ENCODE measurements at regions not wholly inside any gene's neighbourhood (a gene's known extent, or its start where the extent isn't known, plus 50 kb on each side); places are given as distances from the start of the nearest gene placed in this dataset.

DNA sequence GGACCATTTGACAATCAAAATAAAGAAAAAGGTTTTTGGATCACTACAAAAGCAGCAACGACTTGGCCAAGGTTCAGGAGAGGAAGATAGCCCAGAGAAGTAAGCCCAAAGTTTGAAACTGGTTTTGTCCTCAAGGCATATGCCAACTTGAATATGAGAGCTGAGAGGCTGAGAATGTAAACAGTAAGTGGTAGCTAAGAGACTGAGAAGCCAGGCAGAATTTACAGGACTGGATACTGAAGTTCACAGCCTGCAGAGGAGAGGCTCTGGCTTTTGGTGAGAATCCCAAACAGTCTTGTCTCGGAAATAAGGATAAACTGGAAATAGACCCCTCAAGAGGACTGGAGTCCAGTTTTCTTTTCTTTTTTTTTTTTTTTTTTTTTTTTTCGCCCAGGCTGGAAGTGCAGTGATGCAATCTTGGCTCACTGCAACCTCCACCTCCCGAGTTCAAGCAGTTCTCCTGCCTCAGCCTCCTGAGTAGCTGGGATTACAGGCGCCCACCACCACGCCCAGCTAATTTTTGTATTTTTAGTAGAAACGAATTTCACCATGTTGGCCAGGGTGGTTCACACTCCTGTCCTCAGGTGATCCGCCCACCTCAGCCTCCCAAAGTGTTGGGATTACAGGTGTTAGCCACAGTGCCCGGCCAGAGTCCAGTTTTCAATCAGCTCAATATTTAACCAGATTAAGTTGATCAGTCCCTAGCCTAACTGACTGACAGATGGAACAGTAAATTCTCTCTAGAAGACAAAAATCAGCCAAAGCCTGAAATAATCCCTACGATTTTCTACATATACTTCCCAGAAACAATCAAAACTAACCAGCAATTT is 82.6 kb upstream of the COCH start:
- no peak for TF ChIP-seq CTCF (conservative IDR thresholded peaks at IDR 0.05; ENCODE audit: low read depth, low read length)
- TF ChIP-seq MXI1 (IDR thresholded peaks at IDR 0.05; ENCODE audit: borderline replicate concordance, low read depth, low read length) = no peak
- TF ChIP-seq POLR2A (IDR thresholded peaks at IDR 0.05; ENCODE audit: low read depth, low read length) = no peak
- TF ChIP-seq, protein P1, sequence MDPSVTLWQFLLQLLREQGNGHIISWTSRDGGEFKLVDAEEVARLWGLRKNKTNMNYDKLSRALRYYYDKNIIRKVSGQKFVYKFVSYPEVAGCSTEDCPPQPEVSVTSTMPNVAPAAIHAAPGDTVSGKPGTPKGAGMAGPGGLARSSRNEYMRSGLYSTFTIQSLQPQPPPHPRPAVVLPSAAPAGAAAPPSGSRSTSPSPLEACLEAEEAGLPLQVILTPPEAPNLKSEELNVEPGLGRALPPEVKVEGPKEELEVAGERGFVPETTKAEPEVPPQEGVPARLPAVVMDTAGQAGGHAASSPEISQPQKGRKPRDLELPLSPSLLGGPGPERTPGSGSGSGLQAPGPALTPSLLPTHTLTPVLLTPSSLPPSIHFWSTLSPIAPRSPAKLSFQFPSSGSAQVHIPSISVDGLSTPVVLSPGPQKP (IDR thresholded peaks at IDR 0.05; ENCODE audit: borderline replicate concordance, low read depth, low read length) = no peak
- TF ChIP-seq RCOR1 (IDR thresholded peaks at IDR 0.05; ENCODE audit: insufficient replicate concordance, low read length) = no peak
- TF ChIP-seq USF2 (IDR thresholded peaks at IDR 0.05; ENCODE audit: low read depth, low read length) = no peak
- TF ChIP-seq RAD21 (IDR thresholded peaks at IDR 0.05; ENCODE audit: low read length) = no peak

All from IMR-90 (cell line).